ENCODE measurements at regions not wholly inside any gene's neighbourhood (a gene's known extent, or its start where the extent isn't known, plus 50 kb on each side); places are given as distances from the start of the nearest gene placed in this dataset.

DNA sequence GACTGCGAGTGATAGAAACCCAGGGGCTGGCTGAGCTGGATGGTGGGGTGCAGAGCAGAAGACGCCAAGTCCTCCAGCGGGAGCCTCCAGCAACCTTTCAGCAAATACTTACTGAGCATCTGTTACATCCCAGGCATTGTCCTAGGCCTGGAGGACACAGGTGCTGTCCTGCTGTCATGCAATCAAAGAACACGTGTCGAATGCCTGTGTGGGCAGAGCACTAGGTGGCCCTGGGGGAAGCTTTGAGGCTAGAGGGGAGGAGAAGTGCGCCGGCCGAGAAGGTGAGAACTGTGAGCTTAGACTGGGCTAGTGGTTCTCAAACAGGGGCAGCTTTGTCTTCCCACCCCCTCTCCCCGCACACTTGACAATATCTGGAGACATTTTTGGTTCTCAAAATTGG lies 233.6 kb downstream of the BMP7 start:
- TF ChIP-seq, protein P1, sequence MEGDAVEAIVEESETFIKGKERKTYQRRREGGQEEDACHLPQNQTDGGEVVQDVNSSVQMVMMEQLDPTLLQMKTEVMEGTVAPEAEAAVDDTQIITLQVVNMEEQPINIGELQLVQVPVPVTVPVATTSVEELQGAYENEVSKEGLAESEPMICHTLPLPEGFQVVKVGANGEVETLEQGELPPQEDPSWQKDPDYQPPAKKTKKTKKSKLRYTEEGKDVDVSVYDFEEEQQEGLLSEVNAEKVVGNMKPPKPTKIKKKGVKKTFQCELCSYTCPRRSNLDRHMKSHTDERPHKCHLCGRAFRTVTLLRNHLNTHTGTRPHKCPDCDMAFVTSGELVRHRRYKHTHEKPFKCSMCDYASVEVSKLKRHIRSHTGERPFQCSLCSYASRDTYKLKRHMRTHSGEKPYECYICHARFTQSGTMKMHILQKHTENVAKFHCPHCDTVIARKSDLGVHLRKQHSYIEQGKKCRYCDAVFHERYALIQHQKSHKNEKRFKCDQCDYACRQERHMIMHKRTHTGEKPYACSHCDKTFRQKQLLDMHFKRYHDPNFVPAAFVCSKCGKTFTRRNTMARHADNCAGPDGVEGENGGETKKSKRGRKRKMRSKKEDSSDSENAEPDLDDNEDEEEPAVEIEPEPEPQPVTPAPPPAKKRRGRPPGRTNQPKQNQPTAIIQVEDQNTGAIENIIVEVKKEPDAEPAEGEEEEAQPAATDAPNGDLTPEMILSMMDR (conservative IDR thresholded peaks at IDR 0.05; ENCODE audit: low read depth, low read length): no peak
- TF ChIP-seq EZH2 (IDR thresholded peaks at IDR 0.05; ENCODE audit: borderline replicate concordance, low read depth, low read length, poor library complexity, severe bottlenecking): no peak
